ENCODE measurements at regions not wholly inside any gene's neighbourhood (a gene's known extent, or its start where the extent isn't known, plus 50 kb on each side); places are given as distances from the start of the nearest gene placed in this dataset.
"Not testable (repeated sequence)": the region's sequence is repeated elsewhere in the genome, so short reads cannot be mapped to it uniquely, and the experiment has no call there.

DNA sequence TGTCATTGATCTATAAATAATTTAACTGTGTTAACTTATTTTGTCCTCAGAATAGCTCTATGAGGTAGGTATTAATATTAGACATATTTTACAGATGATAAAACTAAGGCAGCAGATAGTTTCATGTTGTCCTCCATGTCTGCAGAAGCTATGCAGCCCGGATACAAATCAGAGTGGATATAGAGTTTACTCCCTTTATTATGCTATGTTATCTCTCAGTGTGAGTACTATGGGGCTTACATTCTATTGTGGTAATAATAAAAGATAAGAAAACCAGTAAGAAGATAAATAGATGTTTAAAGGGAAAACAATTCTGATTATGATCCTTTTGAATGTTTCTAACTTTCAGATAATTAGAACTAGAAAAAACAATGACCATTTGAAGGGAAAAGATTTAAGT lies 979.8 kb upstream of the CITED2 start:
- Histone ChIP-seq H3K27ac (ENCODE audit: low read depth, low read length) (no peak overlapping the region), H3K4me3 (ENCODE audit: low read depth in 1 of 5, low read length in 5 of 5) (no peak overlapping the region), H3K9ac (ENCODE audit: low read length in 5 of 5) (no peak overlapping the region), H3K27me3 (ENCODE audit: control insufficient read depth in 5 of 5, insufficient read depth in 4 of 5, low read length in 5 of 5) (no peaks in the 10 kb centered on the region), H3K9me3 (ENCODE audit: control insufficient read depth in 5 of 5, low read length in 5 of 5) (no peaks in the 10 kb centered on the region), H3K4me1 (ENCODE audit: control insufficient read depth in 5 of 5, insufficient read depth in 5 of 5, low read length in 5 of 5) (no peaks in the 10 kb centered on the region), H3K36me3 (ENCODE audit: control insufficient read depth in 5 of 5, insufficient read depth in 5 of 5, low read length in 5 of 5) (no peaks in the 10 kb centered on the region)

DNA sequence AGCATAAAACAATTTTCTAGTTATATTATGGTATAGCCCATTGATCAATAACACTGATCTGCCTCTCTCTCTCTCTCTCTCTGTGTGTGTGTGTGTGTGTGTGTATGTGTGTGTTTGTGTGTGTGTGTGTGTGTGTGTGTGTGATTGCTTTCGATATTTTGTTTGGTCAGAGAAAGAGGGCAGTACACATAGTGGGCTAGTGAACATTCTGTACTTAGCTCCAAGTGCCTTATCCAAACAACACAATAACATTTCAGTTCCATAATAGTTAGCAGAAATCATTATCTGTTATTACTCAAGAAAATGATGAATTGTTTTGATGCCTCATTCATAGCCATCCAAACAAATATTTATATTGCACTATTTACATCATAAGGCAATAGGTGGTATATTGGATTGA lies 979.1 kb upstream of the CITED2 start:
- no peaks in the 10 kb centered on the region for H3K4me1 ChIP-seq (ENCODE audit: control insufficient read depth in 5 of 5, insufficient read depth in 5 of 5, low read length in 5 of 5)

DNA sequence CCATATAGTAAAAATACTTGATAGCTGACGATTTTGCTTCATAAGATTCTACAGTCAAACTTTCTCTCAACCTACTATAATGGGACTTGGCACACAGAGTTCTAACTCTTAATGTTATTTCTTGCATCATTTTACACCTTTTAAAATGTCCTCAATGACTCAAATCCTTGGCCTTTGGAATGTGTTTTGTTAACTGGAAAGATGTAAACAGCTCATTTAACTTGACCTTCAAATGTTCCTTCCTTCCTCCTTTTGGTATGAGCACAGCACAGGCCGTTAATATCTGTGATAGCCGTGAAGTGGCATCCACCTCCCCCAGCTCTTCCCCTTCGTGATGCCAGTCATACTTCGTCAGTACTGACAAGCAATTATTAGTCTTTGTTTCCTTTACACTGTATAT lies 972.0 kb upstream of the CITED2 start:
- no peaks in the 10 kb centered on the region for H3K9me3 ChIP-seq (ENCODE audit: control insufficient read depth in 5 of 5, low read length in 5 of 5)
- no peaks in the 10 kb centered on the region for H3K36me3 ChIP-seq (ENCODE audit: control insufficient read depth in 5 of 5, insufficient read depth in 5 of 5, low read length in 5 of 5)
- H3K4me1 ChIP-seq (ENCODE audit: control insufficient read depth in 5 of 5, insufficient read depth in 5 of 5, low read length in 5 of 5): peaks cover 0 to 7% (median 0%) of the 10 kb centered on the region in 5 donors
- H3K27me3 ChIP-seq (ENCODE audit: control insufficient read depth in 5 of 5, insufficient read depth in 4 of 5, low read length in 5 of 5): no peaks in the 10 kb centered on the region
- H3K9ac ChIP-seq (ENCODE audit: low read length in 5 of 5): no peak overlapping the region
- H3K4me3 ChIP-seq (ENCODE audit: low read depth in 1 of 5, low read length in 5 of 5): no peak overlapping the region
- no peak overlapping the region for H3K27ac ChIP-seq (ENCODE audit: low read depth, low read length)

More for the DNA sequence above, 979.1 kb upstream of the CITED2 start:
- Histone ChIP-seq H3K4me3 (ENCODE audit: low read depth in 1 of 5, low read length in 5 of 5) (no peak overlapping the region), H3K27me3 (ENCODE audit: control insufficient read depth in 5 of 5, insufficient read depth in 4 of 5, low read length in 5 of 5) (no peaks in the 10 kb centered on the region), H3K27ac (ENCODE audit: low read depth, low read length) (no peak overlapping the region), H3K36me3 (ENCODE audit: control insufficient read depth in 5 of 5, insufficient read depth in 5 of 5, low read length in 5 of 5) (no peaks in the 10 kb centered on the region), H3K9ac (ENCODE audit: low read length in 5 of 5) (no peak overlapping the region), H3K9me3 (ENCODE audit: control insufficient read depth in 5 of 5, low read length in 5 of 5) (no peaks in the 10 kb centered on the region)

DNA sequence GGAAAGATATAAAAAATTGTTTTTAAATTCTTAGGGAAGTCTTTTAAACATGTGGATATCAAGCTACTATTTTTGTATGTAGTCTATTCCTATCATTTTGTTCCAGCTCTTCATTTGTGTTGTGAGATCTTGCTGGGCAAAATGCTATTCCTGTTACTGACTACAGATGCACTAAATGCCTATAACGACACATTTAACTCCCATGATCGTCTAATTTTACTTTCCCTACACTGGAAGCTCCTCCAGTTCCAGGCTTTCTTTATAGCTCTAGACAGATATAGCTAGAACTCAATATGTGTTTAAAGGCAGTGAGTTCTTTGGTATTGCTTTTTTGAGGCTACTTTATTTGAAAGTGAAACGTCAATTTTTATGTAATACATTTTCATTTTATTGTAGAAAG lies 971.5 kb upstream of the CITED2 start:
- no peak overlapping the region for H3K27ac ChIP-seq (ENCODE audit: low read depth, low read length)
- H3K9ac ChIP-seq (ENCODE audit: low read length in 5 of 5): no peak overlapping the region
- H3K36me3 ChIP-seq (ENCODE audit: control insufficient read depth in 5 of 5, insufficient read depth in 5 of 5, low read length in 5 of 5): no peaks in the 10 kb centered on the region
- no peaks in the 10 kb centered on the region for H3K27me3 ChIP-seq (ENCODE audit: control insufficient read depth in 5 of 5, insufficient read depth in 4 of 5, low read length in 5 of 5)
- H3K4me3 ChIP-seq (ENCODE audit: low read depth in 1 of 5, low read length in 5 of 5): no peak overlapping the region
- H3K4me1 ChIP-seq (ENCODE audit: control insufficient read depth in 5 of 5, insufficient read depth in 5 of 5, low read length in 5 of 5): peaks cover 0 to 7% (median 0%) of the 10 kb centered on the region in 5 donors
- peaks cover 0 to 1% (median 0%) of the 10 kb centered on the region in 5 donors for H3K9me3 ChIP-seq (ENCODE audit: control insufficient read depth in 5 of 5, low read length in 5 of 5)

DNA sequence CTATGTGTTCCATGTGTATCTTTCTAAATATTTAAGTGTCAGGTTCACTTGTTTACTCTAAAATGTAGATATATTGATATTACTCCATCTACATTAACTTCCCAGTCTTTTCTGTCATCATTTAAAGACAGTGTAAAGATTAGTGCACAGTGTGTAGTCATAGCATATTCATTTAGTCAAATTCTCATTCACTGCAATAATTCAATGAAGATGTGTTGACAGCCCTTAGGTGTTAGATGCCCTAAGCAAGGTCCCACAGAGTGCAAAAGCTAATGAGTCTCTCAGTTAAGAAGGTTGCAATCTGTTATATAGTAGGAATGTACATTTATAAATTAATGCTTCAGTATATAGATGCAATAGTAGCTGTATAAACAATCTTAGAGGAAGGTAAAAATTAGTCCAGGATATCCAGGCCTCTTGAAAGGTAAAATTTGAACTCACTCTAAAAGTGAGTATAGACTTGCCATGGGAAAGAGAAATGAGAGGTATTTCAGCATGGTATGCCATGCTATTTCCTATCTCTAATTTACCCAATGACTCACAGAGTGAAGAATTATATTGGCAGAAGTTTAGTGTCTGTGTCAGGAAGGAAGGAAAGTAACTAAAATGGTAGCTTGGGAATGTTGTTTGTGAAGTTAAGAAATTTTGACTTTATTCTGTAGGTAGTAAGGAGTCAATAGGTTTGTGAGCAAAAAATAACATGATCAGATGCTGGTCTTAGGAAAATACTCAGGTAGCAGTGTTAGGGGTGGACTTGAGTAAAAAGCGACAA lies 969.9 kb upstream of the CITED2 start:
- H3K4me1 ChIP-seq (ENCODE audit: control insufficient read depth in 5 of 5, insufficient read depth in 5 of 5, low read length in 5 of 5): peaks cover 0 to 7% (median 0%) of the 10 kb centered on the region in 5 donors
- H3K4me3 ChIP-seq (ENCODE audit: low read depth in 1 of 5, low read length in 5 of 5): no peak overlapping the region
- H3K9ac ChIP-seq (ENCODE audit: low read length in 5 of 5): no peak overlapping the region
- no peak overlapping the region for H3K27ac ChIP-seq (ENCODE audit: low read depth, low read length)
- no peaks in the 10 kb centered on the region for H3K36me3 ChIP-seq (ENCODE audit: control insufficient read depth in 5 of 5, insufficient read depth in 5 of 5, low read length in 5 of 5)
- no peaks in the 10 kb centered on the region for H3K27me3 ChIP-seq (ENCODE audit: control insufficient read depth in 5 of 5, insufficient read depth in 4 of 5, low read length in 5 of 5)
- peaks cover 0 to 7% (median 0%) of the 10 kb centered on the region in 5 donors for H3K9me3 ChIP-seq (ENCODE audit: control insufficient read depth in 5 of 5, low read length in 5 of 5)

DNA sequence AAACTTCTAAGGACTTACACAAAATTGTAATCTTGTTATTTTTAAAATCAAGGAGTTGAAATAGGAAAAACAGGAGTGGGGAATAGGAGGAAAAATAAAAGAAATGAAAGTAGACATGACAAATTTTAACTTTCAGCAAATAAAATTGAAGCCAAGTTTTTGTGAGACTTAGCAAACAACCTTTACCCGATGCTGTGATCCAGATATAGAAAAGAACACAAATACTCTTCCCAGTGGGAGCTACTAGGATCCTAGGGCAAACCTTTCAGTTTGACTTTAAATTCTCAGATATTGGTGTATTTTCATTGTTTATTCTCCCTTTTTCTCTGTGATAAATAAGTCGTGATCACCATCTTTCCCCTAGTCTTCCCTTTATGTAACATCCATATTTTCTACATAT lies 968.7 kb upstream of the CITED2 start:
- H3K27me3 ChIP-seq (ENCODE audit: control insufficient read depth in 5 of 5, insufficient read depth in 4 of 5, low read length in 5 of 5): no peaks in the 10 kb centered on the region
- H3K27ac ChIP-seq (ENCODE audit: low read depth, low read length): no peak overlapping the region
- no peak overlapping the region for H3K4me3 ChIP-seq (ENCODE audit: low read depth in 1 of 5, low read length in 5 of 5)
- H3K4me1 ChIP-seq (ENCODE audit: control insufficient read depth in 5 of 5, insufficient read depth in 5 of 5, low read length in 5 of 5): peaks cover 0 to 7% (median 0%) of the 10 kb centered on the region in 5 donors
- peaks cover 0 to 7% (median 0%) of the 10 kb centered on the region in 5 donors for H3K9me3 ChIP-seq (ENCODE audit: control insufficient read depth in 5 of 5, low read length in 5 of 5)
- H3K36me3 ChIP-seq (ENCODE audit: control insufficient read depth in 5 of 5, insufficient read depth in 5 of 5, low read length in 5 of 5): no peaks in the 10 kb centered on the region
- H3K9ac ChIP-seq (ENCODE audit: low read length in 5 of 5): no peak overlapping the region

DNA sequence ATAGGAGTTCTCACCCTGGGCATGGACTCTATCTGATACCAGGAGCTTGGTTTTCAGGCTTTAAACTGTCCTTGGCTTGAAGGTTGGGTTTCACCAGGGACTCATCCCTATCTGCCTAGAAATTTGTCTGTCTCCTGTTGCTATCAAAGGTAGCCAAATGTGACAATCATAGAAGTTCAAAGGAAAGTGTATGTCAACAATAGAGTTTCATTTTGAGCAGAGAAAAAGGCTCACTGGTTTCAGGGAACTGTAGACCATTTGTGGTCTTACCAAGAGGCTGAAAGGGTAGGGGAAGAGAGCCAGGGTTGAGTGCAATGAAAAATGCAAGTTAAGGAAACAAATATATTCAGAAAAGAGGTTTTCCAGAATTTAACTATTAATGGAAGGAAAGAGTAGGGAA lies 966.8 kb upstream of the CITED2 start:
- no peaks in the 10 kb centered on the region for H3K27me3 ChIP-seq (ENCODE audit: control insufficient read depth in 5 of 5, insufficient read depth in 4 of 5, low read length in 5 of 5)
- no peaks in the 10 kb centered on the region for H3K4me1 ChIP-seq (ENCODE audit: control insufficient read depth in 5 of 5, insufficient read depth in 5 of 5, low read length in 5 of 5)
- no peak overlapping the region for H3K4me3 ChIP-seq (ENCODE audit: low read depth in 1 of 5, low read length in 5 of 5)
- H3K9me3 ChIP-seq (ENCODE audit: control insufficient read depth in 5 of 5, low read length in 5 of 5): peaks cover 0 to 7% (median 0%) of the 10 kb centered on the region in 5 donors
- no peak overlapping the region for H3K9ac ChIP-seq (ENCODE audit: low read length in 5 of 5)
- H3K27ac ChIP-seq (ENCODE audit: low read depth, low read length): no peak overlapping the region
- H3K36me3 ChIP-seq (ENCODE audit: control insufficient read depth in 5 of 5, insufficient read depth in 5 of 5, low read length in 5 of 5): no peaks in the 10 kb centered on the region

DNA sequence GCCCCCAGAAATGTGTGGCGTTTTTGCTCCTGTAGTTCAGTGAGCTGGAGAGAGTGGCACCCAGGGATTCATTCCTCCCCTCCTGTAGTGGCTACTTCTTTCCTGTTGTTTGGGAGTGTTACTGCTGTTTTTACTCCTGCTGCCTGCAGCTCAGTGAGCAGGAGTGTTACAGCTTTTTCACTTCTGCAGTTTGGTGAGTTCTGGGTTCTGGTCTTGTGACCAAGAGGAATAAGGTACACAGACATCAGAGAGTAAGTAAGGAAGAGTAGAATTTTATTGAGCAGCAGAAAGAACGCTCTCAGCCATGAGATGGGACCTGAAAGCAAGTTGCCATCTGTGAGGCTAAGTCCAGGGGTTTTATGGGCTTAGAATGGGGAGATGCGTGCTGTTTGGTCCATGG lies 966.3 kb upstream of the CITED2 start:
- H3K4me1 ChIP-seq (ENCODE audit: control insufficient read depth in 5 of 5, insufficient read depth in 5 of 5, low read length in 5 of 5): no peaks in the 10 kb centered on the region
- no peaks in the 10 kb centered on the region for H3K36me3 ChIP-seq (ENCODE audit: control insufficient read depth in 5 of 5, insufficient read depth in 5 of 5, low read length in 5 of 5)
- no peaks in the 10 kb centered on the region for H3K27me3 ChIP-seq (ENCODE audit: control insufficient read depth in 5 of 5, insufficient read depth in 4 of 5, low read length in 5 of 5)
- H3K9ac ChIP-seq (ENCODE audit: low read length in 5 of 5): no peak overlapping the region
- H3K27ac ChIP-seq (ENCODE audit: low read depth, low read length): no peak overlapping the region
- no peak overlapping the region for H3K4me3 ChIP-seq (ENCODE audit: low read depth in 1 of 5, low read length in 5 of 5)
- H3K9me3 ChIP-seq (ENCODE audit: control insufficient read depth in 5 of 5, low read length in 5 of 5): peaks cover 0 to 7% (median 0%) of the 10 kb centered on the region in 5 donors

DNA sequence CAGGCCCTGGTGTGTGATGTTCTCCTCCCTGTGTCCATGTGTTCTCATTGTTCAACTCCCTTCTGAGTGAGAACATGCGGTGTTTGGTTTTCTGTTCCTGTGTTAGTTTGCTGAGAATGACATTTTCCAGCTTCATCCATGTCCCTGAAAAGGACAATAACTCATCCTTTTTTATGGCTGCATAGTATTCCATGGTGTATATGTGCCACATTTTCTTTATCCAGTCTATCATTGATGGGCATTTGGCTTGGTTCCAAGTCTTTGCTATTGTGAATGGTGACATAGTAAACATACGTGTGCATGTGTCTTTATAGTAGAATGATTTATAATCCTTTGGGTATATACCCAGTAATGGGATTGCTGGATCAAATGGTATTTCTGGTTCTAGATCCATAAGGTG lies 964.6 kb upstream of the CITED2 start:
- not testable (repeated sequence) for H3K36me3 ChIP-seq (ENCODE audit: control insufficient read depth in 5 of 5, insufficient read depth in 5 of 5, low read length in 5 of 5); H3K4me1 ChIP-seq (ENCODE audit: control insufficient read depth in 5 of 5, insufficient read depth in 5 of 5, low read length in 5 of 5); H3K27me3 ChIP-seq (ENCODE audit: control insufficient read depth in 5 of 5, insufficient read depth in 4 of 5, low read length in 5 of 5); H3K9ac ChIP-seq (ENCODE audit: low read length in 5 of 5); H3K9me3 ChIP-seq (ENCODE audit: control insufficient read depth in 5 of 5, low read length in 5 of 5); H3K27ac ChIP-seq (ENCODE audit: low read depth, low read length); H3K4me3 ChIP-seq (ENCODE audit: low read depth in 1 of 5, low read length in 5 of 5)

DNA sequence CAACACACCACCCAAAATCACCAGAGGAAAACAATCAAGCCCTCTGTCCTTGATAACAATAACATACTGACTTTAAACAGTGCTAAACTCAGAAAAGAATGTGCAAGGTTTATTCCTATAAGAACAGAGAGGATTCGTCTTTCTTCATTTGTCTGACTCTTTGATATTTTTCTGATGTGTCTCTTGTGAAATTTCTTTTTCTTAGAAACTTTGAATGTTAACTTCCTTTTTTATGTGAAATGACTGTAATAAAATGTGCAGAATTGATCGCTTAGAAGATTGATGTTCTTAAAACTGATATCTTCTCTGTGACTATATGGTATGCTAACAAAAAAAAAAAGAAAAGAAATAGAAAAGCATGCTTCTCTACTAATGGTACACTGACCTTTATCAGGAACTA lies 947.4 kb upstream of the CITED2 start:
- Histone ChIP-seq H3K4me3 (ENCODE audit: low read depth in 1 of 5, low read length in 5 of 5) (no peak overlapping the region), H3K4me1 (ENCODE audit: control insufficient read depth in 5 of 5, insufficient read depth in 5 of 5, low read length in 5 of 5) (peaks cover 0 to 27% (median 11%) of the 10 kb centered on the region in 5 donors), H3K9ac (ENCODE audit: low read length in 5 of 5) (no peak overlapping the region), H3K36me3 (ENCODE audit: control insufficient read depth in 5 of 5, insufficient read depth in 5 of 5, low read length in 5 of 5) (no peaks in the 10 kb centered on the region), H3K9me3 (ENCODE audit: control insufficient read depth in 5 of 5, low read length in 5 of 5) (peaks cover 0 to 11% (median 5%) of the 10 kb centered on the region in 5 donors), H3K27ac (ENCODE audit: low read depth, low read length) (no peak overlapping the region), H3K27me3 (ENCODE audit: control insufficient read depth in 5 of 5, insufficient read depth in 4 of 5, low read length in 5 of 5) (no peaks in the 10 kb centered on the region)
